ENCODE measurements at regions not wholly inside any gene's neighbourhood (a gene's known extent, or its start where the extent isn't known, plus 50 kb on each side); places are given as distances from the start of the nearest gene placed in this dataset.

DNA sequence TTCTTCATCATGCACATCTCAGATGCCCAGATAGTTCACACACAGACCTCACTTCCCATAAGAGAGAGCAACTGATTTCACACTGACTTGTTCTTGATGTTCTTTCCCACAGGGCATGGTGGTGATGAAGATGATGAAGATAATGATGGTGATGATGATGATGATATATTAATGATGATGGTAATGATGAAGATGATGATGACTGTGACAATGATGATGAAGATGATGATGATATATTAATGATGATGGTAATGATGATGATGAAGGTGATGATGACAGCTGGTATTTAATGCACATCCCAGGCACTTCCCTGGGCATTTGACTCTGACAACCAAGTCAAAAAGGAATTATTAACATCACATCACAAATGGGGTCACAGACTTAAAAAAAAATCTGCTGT lies 225.2 kb downstream of the MAF start:
- POLR2A ChIA-PET = interaction anchor here (0.7 kb wide), 1 partner anchor 11 kb away, joined by 3 read pairs; no protein-coding TSS in a partner anchor
- Histone ChIP-seq H2AFZ (ENCODE audit: low read depth, low read length) (no peak overlapping the region), H3K9me3 (replicated peaks; ENCODE audit: control insufficient read depth, insufficient read depth, low read depth, low read length) (no peaks in the 10 kb centered on the region), H4K20me1 (replicated peaks; ENCODE audit: control insufficient read depth, insufficient read depth, low read length) (no peaks in the 10 kb centered on the region), H3K4me2 (ENCODE audit: insufficient read depth, low read length) (no peak overlapping the region), H3K27me3 (ENCODE audit: control insufficient read depth in 2 of 2, insufficient read depth in 2 of 2, low read length in 2 of 2) (peaks cover 2 to 3% of the 10 kb centered on the region in 2 experiments; a peak in 3 of 5 replicates), H3K79me2 (ENCODE audit: control insufficient read depth, insufficient read depth, low read length) (no peaks in the 10 kb centered on the region), H3K27ac (ENCODE audit: extremely low read depth, low read depth, low read length) (no peak overlapping the region), H3K4me3 (no peak overlapping the region), H3K4me1 (replicated peaks in 1 of 2; ENCODE audit: control insufficient read depth in 2 of 2, insufficient read depth in 2 of 2, low read length in 2 of 2) (no peaks in the 10 kb centered on the region), H3K9ac (ENCODE audit: insufficient read depth in 1 of 2, low read depth in 2 of 2, low read length in 2 of 2) (no peak overlapping the region), H3K9me1 (ENCODE audit: control insufficient read depth, insufficient read depth, low read length) (no peaks in the 10 kb centered on the region), H3K36me3 (ENCODE audit: control insufficient read depth, insufficient read depth, low read length) (no peaks in the 10 kb centered on the region)
- DNase-seq (ENCODE audit: extremely low read depth in 1 of 4, low spot score in 3 of 4) (no peak), ATAC-seq (no peak), FAIRE-seq (no peak)
- in situ Hi-C loops (cut with MboI) = no loop called here
- no TSS peak for BruUV-seq (replicated peaks)
- intact Hi-C loops (cut with micrococcal nuclease) = no loop called here
- TF ChIP-seq EP300 (IDR thresholded peaks at IDR 0.05; ENCODE audit: low read length) = no peak
- TF ChIP-seq SNIP1 (IDR thresholded peaks at IDR 0.05; ENCODE audit: low read depth) = no peak
- TF ChIP-seq NCOA2 (IDR thresholded peaks at IDR 0.05; ENCODE audit: partially characterized antibody in 2 of 2) = no peak
- TF ChIP-seq, protein P1, sequence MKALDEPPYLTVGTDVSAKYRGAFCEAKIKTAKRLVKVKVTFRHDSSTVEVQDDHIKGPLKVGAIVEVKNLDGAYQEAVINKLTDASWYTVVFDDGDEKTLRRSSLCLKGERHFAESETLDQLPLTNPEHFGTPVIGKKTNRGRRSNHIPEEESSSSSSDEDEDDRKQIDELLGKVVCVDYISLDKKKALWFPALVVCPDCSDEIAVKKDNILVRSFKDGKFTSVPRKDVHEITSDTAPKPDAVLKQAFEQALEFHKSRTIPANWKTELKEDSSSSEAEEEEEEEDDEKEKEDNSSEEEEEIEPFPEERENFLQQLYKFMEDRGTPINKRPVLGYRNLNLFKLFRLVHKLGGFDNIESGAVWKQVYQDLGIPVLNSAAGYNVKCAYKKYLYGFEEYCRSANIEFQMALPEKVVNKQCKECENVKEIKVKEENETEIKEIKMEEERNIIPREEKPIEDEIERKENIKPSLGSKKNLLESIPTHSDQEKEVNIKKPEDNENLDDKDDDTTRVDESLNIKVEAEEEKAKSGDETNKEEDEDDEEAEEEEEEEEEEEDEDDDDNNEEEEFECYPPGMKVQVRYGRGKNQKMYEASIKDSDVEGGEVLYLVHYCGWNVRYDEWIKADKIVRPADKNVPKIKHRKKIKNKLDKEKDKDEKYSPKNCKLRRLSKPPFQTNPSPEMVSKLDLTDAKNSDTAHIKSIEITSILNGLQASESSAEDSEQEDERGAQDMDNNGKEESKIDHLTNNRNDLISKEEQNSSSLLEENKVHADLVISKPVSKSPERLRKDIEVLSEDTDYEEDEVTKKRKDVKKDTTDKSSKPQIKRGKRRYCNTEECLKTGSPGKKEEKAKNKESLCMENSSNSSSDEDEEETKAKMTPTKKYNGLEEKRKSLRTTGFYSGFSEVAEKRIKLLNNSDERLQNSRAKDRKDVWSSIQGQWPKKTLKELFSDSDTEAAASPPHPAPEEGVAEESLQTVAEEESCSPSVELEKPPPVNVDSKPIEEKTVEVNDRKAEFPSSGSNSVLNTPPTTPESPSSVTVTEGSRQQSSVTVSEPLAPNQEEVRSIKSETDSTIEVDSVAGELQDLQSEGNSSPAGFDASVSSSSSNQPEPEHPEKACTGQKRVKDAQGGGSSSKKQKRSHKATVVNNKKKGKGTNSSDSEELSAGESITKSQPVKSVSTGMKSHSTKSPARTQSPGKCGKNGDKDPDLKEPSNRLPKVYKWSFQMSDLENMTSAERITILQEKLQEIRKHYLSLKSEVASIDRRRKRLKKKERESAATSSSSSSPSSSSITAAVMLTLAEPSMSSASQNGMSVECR (CRISPR knock-in tag; IDR thresholded peaks at IDR 0.05) = no peak
- no peak for TF ChIP-seq ZNF57 (CRISPR knock-in tag; IDR thresholded peaks at IDR 0.05)
- no peak for TF ChIP-seq NONO (IDR thresholded peaks at IDR 0.05; ENCODE audit: low read depth in 2 of 2, low read length in 1 of 2)
- no peak for TF ChIP-seq ZBTB12 (CRISPR knock-in tag; IDR thresholded peaks at IDR 0.05)
- CTCF ChIA-PET (ENCODE audit: low intra/inter-chr PET ratio) = no interaction called here
